ENCODE measurements at regions not wholly inside any gene's neighbourhood (a gene's known extent, or its start where the extent isn't known, plus 50 kb on each side); places are given as distances from the start of the nearest gene placed in this dataset.

DNA sequence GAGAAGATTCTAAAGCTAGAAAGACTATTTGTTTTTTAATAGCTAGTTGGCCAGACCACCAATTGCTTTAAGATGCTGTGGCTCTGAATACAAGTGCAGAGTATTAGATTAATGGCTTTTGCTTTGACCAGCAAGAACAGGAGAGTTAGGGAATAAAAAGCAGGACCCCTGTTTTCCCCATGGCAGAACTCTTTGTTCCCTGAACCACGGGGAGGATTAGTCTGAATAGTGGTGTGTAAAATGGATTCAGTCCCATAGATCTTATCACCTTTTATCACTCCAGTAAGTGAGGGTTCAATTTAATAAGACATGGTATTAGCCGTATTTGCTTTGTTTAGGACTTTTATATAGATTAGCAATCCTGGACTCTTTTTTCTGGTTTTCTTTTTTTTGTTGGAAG, 562.6 kb upstream of the DPPA4 start:
- no peak for DNase-seq (ENCODE audit: low spot score)
- no peak overlapping the region for H3K27ac Mint-ChIP-seq
- intact Hi-C loops (cut with micrococcal nuclease) = no loop called here
- no peak overlapping the region for H3K4me3 Mint-ChIP-seq (ENCODE audit: low read depth)
- H3K27me3 Mint-ChIP-seq (ENCODE audit: low read depth) = no peaks in the 10 kb centered on the region
- peaks cover 9% of the 10 kb centered on the region for H3K4me1 Mint-ChIP-seq (ENCODE audit: low read depth)
- H3K9me3 Mint-ChIP-seq = no peaks in the 10 kb centered on the region
- no peaks in the 10 kb centered on the region for H3K36me3 Mint-ChIP-seq (ENCODE audit: low read depth)

- intact Hi-C loops (cut with micrococcal nuclease) = no loop called here
- Mint-ChIP-seq H3K36me3 (ENCODE audit: low read depth) (no peaks in the 10 kb centered on the region), H3K27ac (no peak overlapping the region), H3K27me3 (ENCODE audit: low read depth) (no peaks in the 10 kb centered on the region), H3K4me1 (ENCODE audit: low read depth) (peaks cover 9% of the 10 kb centered on the region), H3K4me3 (ENCODE audit: low read depth) (no peak overlapping the region), H3K9me3 (no peaks in the 10 kb centered on the region)
- no peak for DNase-seq (ENCODE audit: low spot score)
Observed at GRCh38 chr3:109900783-109901182, 563.4 kb upstream of the DPPA4 start.

DNA sequence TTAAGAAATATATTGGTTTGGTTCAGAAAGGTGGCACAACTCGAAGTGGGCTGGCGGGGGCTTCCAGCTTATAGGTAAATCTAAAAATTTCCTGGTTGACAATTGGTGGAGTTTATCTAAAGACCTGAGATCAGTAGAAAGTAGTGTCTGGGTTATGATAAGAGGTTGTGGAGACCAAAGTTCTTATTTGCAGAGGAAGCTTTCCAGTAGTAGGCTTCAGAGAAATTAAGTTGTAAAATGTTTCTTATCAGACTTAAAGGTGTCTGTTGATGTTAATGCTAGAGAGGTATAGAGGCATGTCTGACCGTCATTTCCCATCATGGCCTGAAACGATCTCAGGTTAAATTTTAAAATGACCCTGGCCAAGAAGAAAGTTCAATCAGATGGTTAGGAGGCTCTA, 565.2 kb upstream of the DPPA4 start:
- Mint-ChIP-seq H3K4me1 (ENCODE audit: low read depth) (peaks cover 9% of the 10 kb centered on the region), H3K27ac (no peak overlapping the region), H3K27me3 (ENCODE audit: low read depth) (no peaks in the 10 kb centered on the region), H3K36me3 (ENCODE audit: low read depth) (no peaks in the 10 kb centered on the region), H3K4me3 (ENCODE audit: low read depth) (no peak overlapping the region), H3K9me3 (no peaks in the 10 kb centered on the region)
- no peak for DNase-seq (ENCODE audit: low spot score)
- intact Hi-C loops (cut with micrococcal nuclease) = no loop called here

DNA sequence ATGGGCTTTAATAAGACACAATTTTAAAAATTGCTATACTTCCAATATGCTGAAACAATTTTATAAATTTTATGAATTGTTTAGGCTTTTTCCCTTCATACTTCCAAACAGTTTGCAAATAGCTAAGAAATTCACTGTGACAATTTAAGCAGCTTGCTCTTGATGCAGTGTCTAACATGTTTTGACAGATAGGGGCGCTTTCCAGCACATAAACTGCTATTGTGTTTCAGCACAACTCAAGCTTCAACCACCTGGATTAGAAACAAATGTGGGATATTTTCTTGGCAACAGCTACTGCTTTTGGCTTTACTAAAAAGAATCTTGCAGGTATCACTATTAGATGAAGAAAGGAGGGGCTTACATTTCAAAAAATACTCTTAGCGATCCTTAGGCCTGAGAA, 565.8 kb upstream of the DPPA4 start:
- Mint-ChIP-seq H3K36me3 (ENCODE audit: low read depth) (no peaks in the 10 kb centered on the region), H3K9me3 (no peaks in the 10 kb centered on the region)
- intact Hi-C loops (cut with micrococcal nuclease) = no loop called here

DNA sequence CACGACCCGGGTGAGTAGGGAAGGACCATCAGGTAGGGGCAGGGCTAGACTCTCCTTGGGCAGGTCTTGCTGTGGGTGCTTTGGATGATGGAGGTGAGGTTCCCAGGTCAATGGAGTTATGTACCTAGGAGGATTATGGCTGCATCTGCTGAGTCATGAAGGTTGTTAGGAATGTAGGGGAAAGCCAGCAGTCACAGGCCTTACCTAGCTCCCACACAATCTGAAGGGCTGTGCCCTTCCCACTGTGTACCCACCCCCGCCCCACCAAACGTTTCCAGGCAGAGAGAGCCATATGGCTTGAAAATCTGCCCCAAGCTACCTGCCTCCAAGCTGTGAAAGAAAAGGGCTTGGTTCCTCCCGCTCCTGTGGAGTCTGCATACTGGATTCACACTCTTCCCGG, 573.4 kb upstream of the DPPA4 start:
- Mint-ChIP-seq H3K4me3 (ENCODE audit: low read depth) (no peak overlapping the region), H3K9me3 (peaks cover 4% of the 10 kb centered on the region), H3K4me1 (ENCODE audit: low read depth) (no peaks in the 10 kb centered on the region), H3K36me3 (ENCODE audit: low read depth) (no peaks in the 10 kb centered on the region), H3K27ac (no peak overlapping the region), H3K27me3 (ENCODE audit: low read depth) (no peaks in the 10 kb centered on the region)
- intact Hi-C loops (cut with micrococcal nuclease) = no loop called here
- no peak for DNase-seq (ENCODE audit: low spot score)

More for the DNA sequence above, 565.8 kb upstream of the DPPA4 start:
- H3K27ac Mint-ChIP-seq = no peak overlapping the region
- no peak for DNase-seq (ENCODE audit: low spot score)
- no peaks in the 10 kb centered on the region for H3K27me3 Mint-ChIP-seq (ENCODE audit: low read depth)
- no peak overlapping the region for H3K4me3 Mint-ChIP-seq (ENCODE audit: low read depth)
- H3K4me1 Mint-ChIP-seq (ENCODE audit: low read depth) = peaks cover 9% of the 10 kb centered on the region

DNA sequence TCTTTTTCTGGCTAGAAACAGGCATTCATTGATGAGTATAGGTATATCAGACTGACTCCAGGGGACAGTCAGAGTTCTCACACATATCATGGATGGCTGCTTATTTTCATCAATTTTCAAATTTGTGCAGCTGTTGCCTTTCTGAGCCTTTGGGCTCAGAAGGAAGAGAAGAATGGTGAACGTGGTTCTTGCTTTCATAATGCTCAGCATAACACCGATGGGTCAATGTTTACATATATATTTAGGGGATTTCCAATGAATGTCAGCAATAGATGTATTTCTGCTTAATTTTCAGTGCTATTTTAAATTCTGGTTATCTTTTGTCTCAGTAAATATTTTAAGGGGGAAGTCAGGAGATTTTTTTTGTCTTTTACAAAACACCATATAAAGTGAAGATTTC, 581.4 kb upstream of the DPPA4 start:
- H3K27ac Mint-ChIP-seq = no peak overlapping the region
- H3K36me3 Mint-ChIP-seq (ENCODE audit: low read depth) = no peaks in the 10 kb centered on the region
- no peaks in the 10 kb centered on the region for H3K4me1 Mint-ChIP-seq (ENCODE audit: low read depth)
- peaks cover 2% of the 10 kb centered on the region for H3K9me3 Mint-ChIP-seq
- no peak for DNase-seq (ENCODE audit: low spot score)
- no peak overlapping the region for H3K4me3 Mint-ChIP-seq (ENCODE audit: low read depth)
- intact Hi-C loops (cut with micrococcal nuclease) = no loop called here
- H3K27me3 Mint-ChIP-seq (ENCODE audit: low read depth) = no peaks in the 10 kb centered on the region

DNA sequence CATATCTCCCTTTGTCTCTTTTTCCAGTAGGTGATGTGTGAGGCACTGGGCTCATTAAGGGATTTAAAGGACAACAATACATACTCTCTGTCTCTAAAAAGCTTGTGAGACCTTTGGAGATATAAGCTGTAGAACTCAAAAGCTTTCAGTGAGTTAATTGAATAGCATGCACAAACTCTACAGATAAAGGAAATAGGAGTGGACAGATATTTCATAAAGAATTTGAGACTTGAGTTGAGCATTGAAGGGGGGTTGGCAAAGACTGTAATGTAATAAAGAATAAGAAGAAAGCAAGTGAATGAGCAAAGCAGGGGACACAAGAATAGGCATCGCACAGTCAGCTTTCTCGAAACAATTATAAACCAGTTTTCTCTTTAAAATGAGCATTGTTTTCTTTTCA, 583.4 kb upstream of the DPPA4 start:
- H3K9me3 Mint-ChIP-seq = no peaks in the 10 kb centered on the region
- DNase-seq (ENCODE audit: low spot score) = no peak
- no peak overlapping the region for H3K4me3 Mint-ChIP-seq (ENCODE audit: low read depth)
- H3K4me1 Mint-ChIP-seq (ENCODE audit: low read depth) = no peaks in the 10 kb centered on the region
- intact Hi-C loops (cut with micrococcal nuclease) = no loop called here
- no peaks in the 10 kb centered on the region for H3K36me3 Mint-ChIP-seq (ENCODE audit: low read depth)
- H3K27me3 Mint-ChIP-seq (ENCODE audit: low read depth) = no peaks in the 10 kb centered on the region
- no peak overlapping the region for H3K27ac Mint-ChIP-seq

DNA sequence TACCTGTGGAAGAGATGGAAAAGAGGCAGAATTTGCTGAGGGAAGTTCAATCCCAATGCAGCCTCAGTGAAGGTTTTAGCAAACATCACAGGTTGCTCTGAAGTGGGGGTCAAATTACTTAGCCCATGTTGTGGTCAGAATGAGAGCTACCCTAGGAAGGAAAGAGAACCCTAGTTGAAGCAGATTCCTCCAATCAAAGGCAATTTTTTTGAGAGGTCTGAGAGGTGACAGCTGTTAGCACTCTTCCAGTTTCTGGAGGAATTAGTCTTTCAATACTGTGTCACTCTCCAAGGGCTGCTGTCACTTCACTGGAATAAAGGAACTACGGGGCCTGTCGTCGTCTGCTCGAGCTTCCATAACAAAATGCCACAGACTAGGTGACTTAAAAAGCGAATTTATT, 584.2 kb upstream of the DPPA4 start:
- no peak overlapping the region for H3K4me3 Mint-ChIP-seq (ENCODE audit: low read depth)
- no peaks in the 10 kb centered on the region for H3K27me3 Mint-ChIP-seq (ENCODE audit: low read depth)
- H3K27ac Mint-ChIP-seq = no peak overlapping the region
- no peak for DNase-seq (ENCODE audit: low spot score)
- H3K36me3 Mint-ChIP-seq (ENCODE audit: low read depth) = no peaks in the 10 kb centered on the region
- intact Hi-C loops (cut with micrococcal nuclease) = no loop called here
- no peaks in the 10 kb centered on the region for H3K4me1 Mint-ChIP-seq (ENCODE audit: low read depth)
- no peaks in the 10 kb centered on the region for H3K9me3 Mint-ChIP-seq

- intact Hi-C loops (cut with micrococcal nuclease) = no loop called here
- Mint-ChIP-seq H3K9me3 (no peaks in the 10 kb centered on the region), H3K4me1 (ENCODE audit: low read depth) (no peaks in the 10 kb centered on the region), H3K27me3 (ENCODE audit: low read depth) (no peaks in the 10 kb centered on the region), H3K27ac (no peak overlapping the region), H3K4me3 (ENCODE audit: low read depth) (no peak overlapping the region), H3K36me3 (ENCODE audit: low read depth) (no peaks in the 10 kb centered on the region)
- no peak for DNase-seq (ENCODE audit: low spot score)
Observed at GRCh38 chr3:109922856-109923255, 585.5 kb upstream of the DPPA4 start.

- Mint-ChIP-seq H3K27ac (no peak overlapping the region), H3K27me3 (ENCODE audit: low read depth) (no peaks in the 10 kb centered on the region), H3K4me1 (ENCODE audit: low read depth) (no peaks in the 10 kb centered on the region), H3K9me3 (no peaks in the 10 kb centered on the region), H3K4me3 (ENCODE audit: low read depth) (no peak overlapping the region), H3K36me3 (ENCODE audit: low read depth) (no peaks in the 10 kb centered on the region)
- intact Hi-C loops (cut with micrococcal nuclease) = no loop called here
- no peak for DNase-seq (ENCODE audit: low spot score)
Observed at GRCh38 chr3:109923431-109923830, 586.1 kb upstream of the DPPA4 start.

DNA sequence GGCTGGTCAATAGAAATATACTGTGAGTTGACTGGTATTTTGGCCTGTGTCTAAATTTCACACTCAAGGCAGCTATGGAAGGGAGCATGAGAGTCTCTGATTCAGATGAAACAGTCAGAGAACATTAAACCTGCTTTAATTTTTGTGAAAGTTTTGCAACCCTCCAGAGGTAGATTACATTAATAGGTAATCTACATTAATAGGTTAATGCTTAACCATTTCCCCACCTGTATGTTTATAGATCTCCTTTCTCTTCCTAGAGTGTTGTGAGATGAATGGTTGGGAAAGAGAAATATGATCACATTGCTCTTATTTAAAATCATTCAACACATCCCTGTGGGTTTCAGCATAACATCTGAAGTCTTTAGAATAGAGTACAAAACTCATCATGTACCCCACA, 586.9 kb upstream of the DPPA4 start:
- no peak overlapping the region for H3K27ac Mint-ChIP-seq
- no peak overlapping the region for H3K4me3 Mint-ChIP-seq (ENCODE audit: low read depth)
- H3K36me3 Mint-ChIP-seq (ENCODE audit: low read depth) = no peaks in the 10 kb centered on the region
- H3K9me3 Mint-ChIP-seq = no peaks in the 10 kb centered on the region
- no peak for DNase-seq (ENCODE audit: low spot score)
- intact Hi-C loops (cut with micrococcal nuclease) = no loop called here
- no peaks in the 10 kb centered on the region for H3K4me1 Mint-ChIP-seq (ENCODE audit: low read depth)
- H3K27me3 Mint-ChIP-seq (ENCODE audit: low read depth) = no peaks in the 10 kb centered on the region

DNA sequence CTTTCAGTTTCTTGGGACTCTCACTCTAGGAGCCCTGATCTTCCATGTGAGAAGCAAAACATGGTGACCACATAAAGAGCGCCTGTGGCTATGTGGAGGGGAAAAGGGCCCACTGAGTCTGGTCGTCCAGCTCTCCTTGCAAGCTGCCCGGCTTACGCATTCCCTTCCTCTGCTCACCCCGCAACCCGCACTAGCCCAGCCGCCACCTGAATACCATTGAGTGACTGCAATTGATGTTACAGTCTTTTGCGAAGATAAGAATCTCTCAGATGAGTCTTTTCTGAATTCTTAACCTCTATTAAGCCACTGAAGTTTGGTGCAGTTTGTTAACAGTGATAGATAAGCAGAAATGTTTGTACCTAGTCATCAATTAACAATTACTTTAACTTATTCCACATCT, 589.0 kb upstream of the DPPA4 start:
- no peaks in the 10 kb centered on the region for H3K4me1 Mint-ChIP-seq (ENCODE audit: low read depth)

DNA sequence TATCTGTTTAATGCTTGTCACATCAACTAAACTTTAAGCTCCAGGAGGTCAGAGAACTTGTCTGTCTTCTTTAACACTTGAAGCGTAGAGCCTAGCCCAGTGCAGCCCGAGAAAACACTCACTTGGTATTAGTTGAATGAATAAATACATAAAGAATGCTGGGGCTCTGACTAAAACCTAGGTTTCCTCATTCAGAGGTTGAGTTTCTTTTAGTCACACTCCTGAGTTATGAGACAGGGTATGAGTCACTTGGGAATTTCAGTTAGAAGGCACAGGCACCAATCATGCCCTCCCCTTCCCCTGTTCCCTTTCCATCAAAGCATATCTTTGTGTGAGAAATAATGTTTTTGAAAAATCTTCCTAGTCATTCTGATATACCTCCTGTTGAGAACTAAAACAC, 589.8 kb upstream of the DPPA4 start:
- Mint-ChIP-seq H3K27me3 (ENCODE audit: low read depth) (no peaks in the 10 kb centered on the region), H3K4me1 (ENCODE audit: low read depth) (no peaks in the 10 kb centered on the region), H3K36me3 (ENCODE audit: low read depth) (no peaks in the 10 kb centered on the region), H3K9me3 (no peaks in the 10 kb centered on the region), H3K27ac (no peak overlapping the region), H3K4me3 (ENCODE audit: low read depth) (no peak overlapping the region)
- intact Hi-C loops (cut with micrococcal nuclease) = no loop called here
- no peak for DNase-seq (ENCODE audit: low spot score)

More for the DNA sequence above, 589.0 kb upstream of the DPPA4 start:
- DNase-seq (ENCODE audit: low spot score) = no peak
- Mint-ChIP-seq H3K27me3 (ENCODE audit: low read depth) (no peaks in the 10 kb centered on the region), H3K4me3 (ENCODE audit: low read depth) (no peak overlapping the region), H3K36me3 (ENCODE audit: low read depth) (no peaks in the 10 kb centered on the region), H3K27ac (no peak overlapping the region), H3K9me3 (no peaks in the 10 kb centered on the region)
- intact Hi-C loops (cut with micrococcal nuclease) = no loop called here

DNA sequence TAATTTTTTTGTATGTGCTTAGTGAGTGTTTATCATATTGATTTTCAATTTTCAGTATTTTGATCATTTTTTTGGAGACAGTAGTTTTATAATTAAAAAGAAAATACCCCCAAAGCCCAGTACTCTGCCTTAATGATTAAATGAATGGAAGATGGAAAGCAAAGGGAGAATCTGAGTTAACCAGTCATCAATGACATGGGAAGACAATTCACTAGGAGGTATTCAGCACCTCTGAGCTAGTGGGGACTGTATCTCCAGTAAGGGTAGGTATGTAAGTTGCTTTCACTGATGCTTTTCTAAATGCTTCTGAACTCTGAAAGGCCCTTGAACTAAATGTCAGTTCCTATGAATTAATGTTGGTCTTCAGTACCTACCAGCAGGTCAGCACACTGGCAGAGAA, 590.4 kb upstream of the DPPA4 start:
- no peak overlapping the region for H3K4me3 Mint-ChIP-seq (ENCODE audit: low read depth)
- H3K27ac Mint-ChIP-seq = no peak overlapping the region
- no peaks in the 10 kb centered on the region for H3K36me3 Mint-ChIP-seq (ENCODE audit: low read depth)
- intact Hi-C loops (cut with micrococcal nuclease) = no loop called here
- H3K27me3 Mint-ChIP-seq (ENCODE audit: low read depth) = no peaks in the 10 kb centered on the region
- no peaks in the 10 kb centered on the region for H3K9me3 Mint-ChIP-seq
- no peak for DNase-seq (ENCODE audit: low spot score)
- no peaks in the 10 kb centered on the region for H3K4me1 Mint-ChIP-seq (ENCODE audit: low read depth)
